GM21786 (cell line): ENCODE measurements at regions not wholly inside any gene's neighbourhood (a gene's known extent, or its start where the extent isn't known, plus 50 kb on each side); places are given as distances from the start of the nearest gene placed in this dataset.

Experiments
- ATAC-seq: cut with Tn5 transposase; IDR thresholded peaks from one replicate; pipeline ENCODE4 v1.9.1; 2021; ENCODE audit not compliant: unreplicated experiment

- no peak for ATAC-seq
Measured at GRCh38 chr2:120545521-120546047, 190.1 kb upstream of the GLI2 start.

- ATAC-seq, result no peak
Measured at GRCh38 chr2:120546048-120546864, 189.4 kb upstream of the GLI2 start.

GRCh38 chr2:120546865-120547390 lies 188.7 kb upstream of the GLI2 start:
- no peak for ATAC-seq

- no peak for ATAC-seq
Measured at GRCh38 chr2:120547662-120548061, 188.0 kb upstream of the GLI2 start.

GRCh38 chr2:120548627-120549608 lies 186.8 kb upstream of the GLI2 start:
- no peak for ATAC-seq

- no peak for ATAC-seq
Measured at GRCh38 chr2:120549841-120550240, 185.8 kb upstream of the GLI2 start.

GRCh38 chr2:120550282-120550681 lies 185.4 kb upstream of the GLI2 start:
- ATAC-seq, result no peak

GRCh38 chr2:120550893-120551446 lies 184.7 kb upstream of the GLI2 start:
- ATAC-seq, result no peak

- ATAC-seq, result peak; percentile 66
Measured at GRCh38 chr2:120551522-120551921, 184.1 kb upstream of the GLI2 start.

- no peak for ATAC-seq
Measured at GRCh38 chr2:120552079-120552478, 183.6 kb upstream of the GLI2 start.

GRCh38 chr2:120552800-120553481 lies 182.7 kb upstream of the GLI2 start:
- ATAC-seq, result peak; percentile 56

- no peak for ATAC-seq
Measured at GRCh38 chr2:120554625-120555032, 181.0 kb upstream of the GLI2 start.

- no peak for ATAC-seq
Measured at GRCh38 chr2:120555092-120555491, 180.6 kb upstream of the GLI2 start.

GRCh38 chr2:120556911-120557310 lies 178.8 kb upstream of the GLI2 start:
- ATAC-seq, result no peak

- ATAC-seq, result no peak
Measured at GRCh38 chr2:120558847-120559246, 176.8 kb upstream of the GLI2 start.

GRCh38 chr2:120559401-120559800 lies 176.3 kb upstream of the GLI2 start:
- no peak for ATAC-seq

GRCh38 chr2:120560330-120560729 lies 175.3 kb upstream of the GLI2 start:
- ATAC-seq, result no peak

- no peak for ATAC-seq
Measured at GRCh38 chr2:120561379-120562035, 174.2 kb upstream of the GLI2 start.

GRCh38 chr2:120562218-120563005 lies 173.3 kb upstream of the GLI2 start:
- ATAC-seq, result no peak
